HEK293T (cell line): ENCODE measurements at regions not wholly inside any gene's neighbourhood (a gene's known extent, or its start where the extent isn't known, plus 50 kb on each side); places are given as distances from the start of the nearest gene placed in this dataset.

Experiments
- CTCF ChIA-PET: fragments of 350-600 bp; formaldehyde crosslinking; extraction: SDS; loops from one replicate; lab custom pipeline; 2021; ENCODE audit warnings: antibody characterized with exemption, inconsistent platforms; lab: Yijun Ruan, JAX
- POLR2A ChIA-PET: fragments of 350-600 bp; formaldehyde crosslinking; extraction: SDS; loops from one replicate; lab custom pipeline; 2020; ENCODE audit warnings: antibody characterized with exemption, inconsistent platforms; lab: Yijun Ruan, JAX
- DNase-seq: peaks from one replicate; pipeline ENCODE4 v3.0.0; 2012; ENCODE audit warnings: mixed read lengths; ENCODE audit errors: extremely low spot score
- ARNT ChIP-seq: fragments of 450-650 bp; IDR thresholded peaks from 2 replicates; pipeline ENCODE4 v1.6.1; 2017; ENCODE audit warnings: mild to moderate bottlenecking
- BHLHE40 ChIP-seq: fragments of 450-650 bp; IDR thresholded peaks from 2 replicates; pipeline ENCODE4 v1.6.1; 2016; ENCODE audit warnings: mild to moderate bottlenecking, moderate library complexity, borderline replicate concordance
- CTBP1 ChIP-seq: fragments of 450-650 bp; IDR thresholded peaks from 2 replicates; pipeline ENCODE4 v1.6.1; 2016; ENCODE audit warnings: borderline replicate concordance
- ELF4 ChIP-seq: fragments of 450-650 bp; IDR thresholded peaks from 2 replicates; pipeline ENCODE4 v1.6.1; 2017; ENCODE audit warnings: antibody characterized with exemption
- FOXA1 ChIP-seq: fragments of 450-650 bp; IDR thresholded peaks from 2 replicates; pipeline ENCODE4 v1.6.1; 2016; ENCODE audit warnings: mild to moderate bottlenecking
- FOXK2 ChIP-seq: fragments of 450-650 bp; IDR thresholded peaks from 2 replicates; pipeline ENCODE4 v1.6.1; 2016; ENCODE audit warnings: mild to moderate bottlenecking
- FOXM1 ChIP-seq: fragments of 450-650 bp; IDR thresholded peaks from 2 replicates; pipeline ENCODE4 v1.6.1; 2017; ENCODE audit warnings: mild to moderate bottlenecking, borderline replicate concordance
- HDGF ChIP-seq: fragments of 450-650 bp; IDR thresholded peaks from 2 replicates; pipeline ENCODE4 v1.6.1; 2017; ENCODE audit warnings: antibody characterized with exemption, borderline replicate concordance
- L3MBTL2 ChIP-seq: fragments of 450-650 bp; conservative IDR thresholded peaks from 2 replicates; pipeline ENCODE4 v1.6.1; 2016; ENCODE audit warnings: mild to moderate bottlenecking
- LEF1 ChIP-seq: fragments of 450-650 bp; IDR thresholded peaks from 2 replicates; pipeline ENCODE4 v1.6.1; 2017; ENCODE audit warnings: mild to moderate bottlenecking, borderline replicate concordance
- NFRKB ChIP-seq: fragments of 450-650 bp; IDR thresholded peaks from 2 replicates; pipeline ENCODE4 v1.6.1; 2016; ENCODE audit warnings: mild to moderate bottlenecking, moderate library complexity
- PKNOX1 ChIP-seq: fragments of 450-650 bp; IDR thresholded peaks from 2 replicates; pipeline ENCODE4 v1.6.1; 2016
- SP1 ChIP-seq: fragments of 450-650 bp; IDR thresholded peaks from 2 replicates; pipeline ENCODE4 v1.6.1; 2017
- SUZ12 ChIP-seq: fragments of 450-650 bp; IDR thresholded peaks from 2 replicates; pipeline ENCODE4 v1.6.1; 2016; ENCODE audit warnings: mild to moderate bottlenecking
- TARDBP ChIP-seq: fragments of 450-650 bp; IDR thresholded peaks from 2 replicates; pipeline ENCODE4 v1.6.1; 2016
- ZNF384 ChIP-seq: fragments of 450-650 bp; IDR thresholded peaks from 2 replicates; pipeline ENCODE4 v1.6.1; 2016

GRCh38 chr5:28450997-28451396 is 1412.6 kb upstream of the CDH9 start:
- CTCF ChIA-PET, result no interaction called here
- no peak for DNase-seq
- POLR2A ChIA-PET, result no interaction called here
- TF ChIP-seq PKNOX1, result no peak
- TF ChIP-seq SUZ12, result no peak
- TF ChIP-seq ELF4, result no peak
- TF ChIP-seq CTBP1, result no peak
- no peak for TF ChIP-seq BHLHE40
- no peak for TF ChIP-seq HDGF
- no peak for TF ChIP-seq FOXA1
- TF ChIP-seq TARDBP, result no peak
- no peak for TF ChIP-seq SP1
- no peak for TF ChIP-seq L3MBTL2
- no peak for TF ChIP-seq ARNT
- TF ChIP-seq FOXK2, result no peak
- TF ChIP-seq ZNF384, result no peak
- no peak for TF ChIP-seq LEF1
- TF ChIP-seq NFRKB, result no peak
- no peak for TF ChIP-seq FOXM1

GRCh38 chr5:28448791-28449190 is 1410.4 kb upstream of the CDH9 start:
- DNase-seq, result no peak
- CTCF ChIA-PET, result no interaction called here
- TF ChIP-seq SP1 (no peak), LEF1 (no peak), FOXA1 (no peak), ZNF384 (no peak), BHLHE40 (no peak), TARDBP (no peak), NFRKB (no peak), CTBP1 (no peak), FOXK2 (no peak), SUZ12 (no peak), ARNT (no peak), HDGF (no peak), FOXM1 (no peak), PKNOX1 (no peak)
- POLR2A ChIA-PET, result no interaction called here

GRCh38 chr5:28430565-28431178 is 1392.3 kb upstream of the CDH9 start:
- DNase-seq, result no peak
- ChIA-PET POLR2A (no interaction called here), CTCF (no interaction called here)
- no peak for TF ChIP-seq FOXA1
- TF ChIP-seq FOXM1, result no peak
- no peak for TF ChIP-seq LEF1
- TF ChIP-seq PKNOX1, result no peak
- no peak for TF ChIP-seq CTBP1
- TF ChIP-seq BHLHE40, result no peak
- no peak for TF ChIP-seq NFRKB
- TF ChIP-seq HDGF, result no peak

GRCh38 chr5:28421141-28421540 is 1382.8 kb upstream of the CDH9 start:
- no peak for TF ChIP-seq CTBP1
- no peak for TF ChIP-seq BHLHE40
- TF ChIP-seq FOXM1, result no peak
- no peak for DNase-seq
- ChIA-PET CTCF (no interaction called here), POLR2A (no interaction called here)

- POLR2A ChIA-PET, result no interaction called here
- CTCF ChIA-PET, result no interaction called here
Measured at GRCh38 chr5:28415791-28416443, 1377.5 kb upstream of the CDH9 start.

More at GRCh38 chr5:28415791-28416443, 1377.5 kb upstream of the CDH9 start:
- TF ChIP-seq LEF1 (no peak), L3MBTL2 (no peak), PKNOX1 (no peak), SP1 (no peak), ARNT (no peak)
- no peak for DNase-seq
